Right kidney (tissue), 1 donor: ENCODE measurements at regions not wholly inside any gene's neighbourhood (a gene's known extent, or its start where the extent isn't known, plus 50 kb on each side); places are given as distances from the start of the nearest gene placed in this dataset.

ENCODE experiments used
- DNase-seq: peaks from one replicate; pipeline ENCODE4 v3.0.0-alpha.2; 2016

GRCh38 chr12:43294916-43295315 lies 257.1 kb downstream of the ADAMTS20 start:
- no peak for DNase-seq

DNA sequence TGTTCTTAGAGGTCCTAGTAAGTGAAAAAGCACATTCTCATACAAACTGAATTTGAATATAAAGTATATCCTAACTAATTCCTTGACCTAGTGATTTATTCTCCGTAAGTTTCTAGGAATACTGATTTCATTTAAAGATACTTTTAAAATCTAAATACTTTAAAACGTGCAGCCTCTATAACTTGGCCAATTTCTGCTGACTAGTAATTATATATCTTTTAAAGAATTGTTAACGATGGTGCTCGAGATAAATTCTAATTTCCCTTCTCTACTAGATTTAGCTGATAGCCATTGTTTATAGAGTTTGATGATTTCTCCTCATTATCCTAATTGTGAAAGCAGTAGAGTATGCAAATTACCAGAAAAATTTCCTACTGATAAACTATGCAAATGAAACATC lies 257.9 kb downstream of the ADAMTS20 start:
- no peak for DNase-seq

DNA sequence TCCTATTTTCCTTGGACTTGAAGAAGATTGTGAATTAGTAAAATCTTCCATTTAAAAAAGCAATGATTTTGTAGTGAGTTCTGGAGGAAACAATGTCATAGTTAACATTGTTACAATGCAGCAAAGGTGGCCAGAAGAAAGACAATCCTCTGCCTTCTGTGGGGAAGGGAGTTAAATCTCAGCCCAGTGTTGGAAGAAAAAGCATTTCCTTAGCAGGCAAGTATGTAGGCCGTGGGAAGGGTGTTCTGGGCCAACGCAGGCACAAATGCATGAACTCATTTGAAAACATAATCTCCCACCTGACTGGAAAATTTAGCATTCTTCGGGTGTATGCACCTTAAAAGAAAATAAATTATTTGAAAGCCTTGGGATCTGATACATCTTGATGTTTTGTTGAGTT lies 258.6 kb downstream of the ADAMTS20 start:
- no peak for DNase-seq

GRCh38 chr12:43292699-43293098 lies 259.3 kb downstream of the ADAMTS20 start:
- no peak for DNase-seq

- DNase-seq, result no peak
Measured at GRCh38 chr12:43291516-43291915, 260.5 kb downstream of the ADAMTS20 start.

DNA sequence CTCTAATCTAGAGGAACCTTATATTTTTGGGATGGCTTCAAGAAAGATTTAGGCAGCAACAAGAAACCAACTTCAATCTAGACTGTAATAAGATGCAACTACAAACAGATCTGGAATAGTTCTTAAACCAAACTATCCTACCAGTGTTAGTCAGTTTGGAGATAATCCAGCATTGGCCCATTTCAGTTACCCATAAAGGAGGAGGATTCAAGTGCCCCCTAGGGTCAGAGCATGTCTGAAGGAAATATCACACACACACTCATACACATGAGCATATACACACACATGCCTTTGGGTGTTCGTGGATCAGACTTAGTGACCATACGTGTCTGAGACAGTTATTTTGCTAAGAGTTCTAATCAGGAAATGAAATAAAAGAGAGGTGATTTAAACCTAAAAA lies 261.2 kb downstream of the ADAMTS20 start:
- no peak for DNase-seq

DNA sequence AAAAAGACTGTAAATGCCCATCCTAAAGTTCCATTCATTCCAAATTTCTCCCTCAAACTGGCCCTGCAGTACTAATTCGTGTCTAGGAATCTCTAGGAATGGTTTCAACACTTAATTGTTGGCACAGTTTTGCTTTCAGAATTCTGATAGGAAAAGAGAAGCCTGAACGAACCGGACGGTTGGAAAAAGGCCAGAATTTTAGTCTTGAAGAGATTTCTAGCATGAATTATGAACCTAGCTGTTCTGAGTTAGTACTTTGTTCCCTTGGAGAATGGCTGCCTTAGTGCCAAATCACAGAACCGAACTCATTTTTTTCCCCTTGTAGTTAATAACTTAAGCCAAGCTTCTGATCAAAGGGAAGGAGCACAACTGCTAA lies 262.6 kb downstream of the ADAMTS20 start:
- DNase-seq, result no peak

DNA sequence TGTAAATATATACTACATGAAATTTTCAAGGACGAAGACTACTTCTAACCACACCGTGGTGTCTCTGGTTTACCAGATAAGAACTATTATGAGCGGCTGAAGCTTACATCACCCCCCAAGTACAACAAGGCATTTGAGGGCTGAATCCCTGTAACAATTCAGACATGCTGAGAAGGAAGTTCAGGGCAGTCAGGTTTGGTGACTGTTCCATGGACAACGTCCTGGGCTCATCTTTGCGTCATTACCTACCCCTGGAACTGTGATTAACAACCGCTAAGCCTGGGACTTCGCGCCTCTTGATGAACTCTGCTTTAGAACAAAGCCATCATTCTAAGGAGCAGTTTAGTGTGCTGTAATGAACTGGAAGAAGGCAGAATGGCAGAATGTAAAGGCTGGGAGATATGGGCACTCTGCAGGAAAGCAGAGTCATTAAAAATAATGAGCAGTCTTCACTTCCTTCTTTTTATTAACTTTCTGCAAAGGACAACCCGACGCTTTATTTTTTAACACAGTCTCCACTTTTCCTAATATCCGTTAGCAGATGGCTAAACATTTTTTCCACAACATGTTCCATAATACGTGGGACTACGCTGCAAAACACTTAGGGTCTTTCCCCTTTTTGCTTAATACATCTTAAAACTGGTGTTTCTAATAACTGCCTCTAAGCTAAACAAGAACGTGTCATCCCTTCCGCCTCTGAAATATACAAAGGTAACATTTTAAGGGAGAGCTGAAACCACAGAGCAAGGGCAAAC lies 263.2 kb downstream of the ADAMTS20 start:
- no peak for DNase-seq

- no peak for DNase-seq
Measured at GRCh38 chr12:43287706-43288383, 264.2 kb downstream of the ADAMTS20 start.

DNA sequence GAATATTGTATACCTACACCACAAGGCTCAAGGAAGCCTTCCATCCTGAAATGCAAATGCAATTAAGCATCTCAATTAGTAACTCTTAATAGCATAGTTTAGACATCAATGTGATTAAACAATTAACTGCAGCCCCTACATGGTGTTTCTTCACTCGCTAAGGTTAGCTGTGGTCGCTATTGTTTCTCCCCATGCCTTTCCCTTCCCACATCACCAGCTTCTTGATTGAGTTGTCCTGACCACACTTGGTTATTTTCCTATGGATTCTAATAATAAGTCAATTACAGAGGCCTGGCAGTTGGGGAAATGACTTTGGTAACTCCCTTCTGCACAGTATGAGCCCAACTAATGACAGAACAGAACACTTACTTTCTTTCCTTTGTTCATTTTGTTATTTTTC lies 265.0 kb downstream of the ADAMTS20 start:
- no peak for DNase-seq

DNA sequence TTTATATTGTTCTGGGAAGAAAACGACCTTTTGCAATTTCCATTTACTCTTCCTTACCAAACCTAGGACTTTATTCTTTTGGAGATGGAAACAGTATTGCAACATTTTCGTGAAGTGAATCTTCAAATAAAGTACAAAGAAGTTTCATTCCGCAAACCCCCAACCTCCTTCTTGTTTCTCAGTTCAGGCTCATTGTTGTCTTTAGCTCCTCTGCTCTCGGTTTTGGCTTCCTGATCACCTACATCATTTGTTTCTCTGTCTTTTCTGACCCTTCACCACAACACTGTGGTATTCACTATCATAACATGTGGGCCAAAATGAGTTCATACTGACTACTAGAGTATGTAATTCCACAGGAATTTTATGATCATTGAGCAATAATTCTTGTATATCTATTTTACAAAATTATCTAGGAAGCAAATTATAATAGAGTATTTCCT lies 266.8 kb downstream of the ADAMTS20 start:
- DNase-seq, result no peak

- DNase-seq, result no peak
Measured at GRCh38 chr12:43284486-43285158, 267.4 kb downstream of the ADAMTS20 start.

DNA sequence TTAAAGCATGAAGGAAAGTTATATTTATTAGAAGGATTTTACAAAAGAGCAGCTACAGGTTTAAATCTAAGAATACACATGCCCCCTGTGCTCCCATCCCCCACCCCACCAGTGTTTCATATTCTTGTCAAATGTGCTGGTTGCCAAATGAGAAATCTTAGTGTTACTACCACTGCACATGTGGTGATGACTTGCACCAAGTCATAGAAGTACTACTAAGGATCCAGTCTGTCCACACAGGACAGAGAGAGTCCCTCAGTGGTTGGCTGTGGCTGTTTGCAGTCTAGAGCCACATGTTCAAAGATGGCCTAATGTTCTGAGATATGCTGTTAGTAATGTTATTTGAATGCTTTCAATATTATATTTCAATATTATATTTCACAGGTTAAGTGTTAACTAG lies 268.8 kb downstream of the ADAMTS20 start:
- DNase-seq, result no peak

- no peak for DNase-seq
Measured at GRCh38 chr12:43282106-43282505, 269.9 kb downstream of the ADAMTS20 start.

- DNase-seq, result no peak
Measured at GRCh38 chr12:43281563-43281962, 270.4 kb downstream of the ADAMTS20 start.

DNA sequence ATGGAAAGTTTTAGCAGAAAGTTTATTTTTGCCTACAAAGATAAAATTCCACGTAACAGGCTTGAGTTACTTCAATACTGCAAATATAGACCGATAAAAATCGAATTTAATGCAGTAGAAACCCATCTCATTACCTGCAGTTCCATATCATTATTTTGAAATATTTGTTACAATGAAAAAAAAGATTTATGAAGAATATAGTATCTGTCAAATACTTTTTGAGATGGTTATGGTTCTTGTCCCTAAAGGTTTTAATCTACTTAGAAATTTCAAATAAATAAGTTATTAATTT lies 273.5 kb downstream of the ADAMTS20 start:
- no peak for DNase-seq

- DNase-seq, result no peak
Measured at GRCh38 chr12:43277651-43278540, 274.1 kb downstream of the ADAMTS20 start.

GRCh38 chr12:43273467-43273866 lies 278.5 kb downstream of the ADAMTS20 start:
- no peak for DNase-seq

GRCh38 chr12:43271659-43272058 lies 280.3 kb downstream of the ADAMTS20 start:
- no peak for DNase-seq

DNA sequence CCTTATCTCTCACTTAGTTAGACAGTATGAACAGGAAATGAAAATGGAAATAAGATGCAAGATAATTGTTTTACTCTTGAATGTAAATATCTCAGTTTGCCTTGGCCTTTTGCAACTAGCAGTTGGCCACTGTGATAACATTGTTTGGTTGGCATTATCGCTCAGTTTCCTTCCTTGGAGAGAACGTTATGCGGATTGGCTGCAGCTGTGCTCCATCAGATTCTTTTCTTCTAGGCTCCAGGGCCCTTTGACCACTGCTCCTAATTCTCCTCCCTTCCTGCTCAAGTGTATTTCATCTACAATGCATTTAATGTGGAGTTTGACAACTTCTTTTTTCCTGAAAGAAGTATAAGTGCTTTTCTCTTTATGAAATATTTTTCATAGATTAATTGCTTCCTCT lies 284.2 kb downstream of the ADAMTS20 start:
- DNase-seq, result no peak

- DNase-seq, result no peak
Measured at GRCh38 chr12:43261701-43262100, 290.3 kb downstream of the ADAMTS20 start.

DNA sequence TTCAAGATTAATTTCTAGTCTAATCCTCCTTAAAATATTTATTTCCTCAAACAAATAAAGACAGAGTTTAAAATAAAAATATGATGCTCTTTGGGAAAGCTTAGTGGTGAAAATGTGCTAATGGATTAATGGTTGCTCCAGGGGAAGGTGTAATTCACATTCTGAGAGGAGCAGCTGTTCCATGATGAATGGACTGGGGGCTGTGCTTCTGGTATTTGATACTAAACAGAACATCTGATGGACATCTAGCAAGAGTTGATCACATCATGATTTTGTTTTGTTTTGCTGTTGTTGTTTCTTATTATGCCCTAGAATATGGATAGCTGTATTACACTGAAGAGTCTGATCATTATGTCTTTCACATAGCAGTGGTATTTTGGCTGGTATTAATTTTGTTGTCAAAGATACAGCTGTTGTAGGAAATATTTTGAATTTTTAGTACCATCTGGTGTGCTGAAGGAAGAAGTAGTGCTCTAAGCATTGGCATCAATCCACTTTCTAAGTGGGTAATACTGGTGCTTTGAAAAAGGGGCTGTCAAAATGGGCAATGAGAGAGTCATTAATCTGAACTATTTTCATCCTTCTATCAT lies 296.4 kb downstream of the ADAMTS20 start:
- no peak for DNase-seq
